Stimulated activated CD4-positive, alpha-beta T cell treated with anti-CD3 and anti-CD28 coated beads, TNF-alpha, amount 100 ng/mL, for 4 hours (primary cell): ENCODE measurements at regions not wholly inside any gene's neighbourhood (a gene's known extent, or its start where the extent isn't known, plus 50 kb on each side); places are given as distances from the start of the nearest gene placed in this dataset.
A peak's percentile ranks its signal among the peaks of the same experiment; 100 is the strongest.
"Not testable (repeated sequence)": the region's sequence is repeated elsewhere in the genome, so short reads cannot be mapped to it uniquely, and the experiment has no call there.

ENCODE experiments used
- DNase-seq, 3 experiments: peaks; one replicate each; pipeline ENCODE4 v3.0.0-alpha.2; 2020; ENCODE audit warnings: low read depth in 3 of 3

- not testable (repeated sequence) for DNase-seq
Measured at GRCh38 chr1:146510248-146510983, 281.6 kb upstream of the NOTCH2NLA start.

- DNase-seq, result not testable (repeated sequence)
Measured at GRCh38 chr1:146504121-146504520, 275.3 kb upstream of the NOTCH2NLA start.

DNA sequence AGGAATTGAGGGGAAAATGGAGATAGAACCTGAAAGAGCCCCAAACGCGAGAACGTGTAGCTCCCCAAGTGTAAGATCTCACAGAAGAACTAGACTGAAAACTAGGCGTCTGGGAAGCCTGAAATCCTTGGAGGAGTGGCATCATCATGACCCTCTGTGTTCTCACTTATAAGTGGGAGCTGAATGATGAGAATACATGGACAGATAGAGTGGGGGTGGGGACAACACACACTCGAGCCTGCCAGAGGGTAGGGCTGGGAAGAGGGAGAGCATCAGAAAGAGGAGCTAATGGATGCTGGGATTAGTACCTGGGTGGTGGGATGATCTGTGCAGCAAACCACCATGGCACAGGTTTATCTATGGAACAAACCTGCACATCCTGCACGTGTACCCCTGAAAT lies 258.7 kb upstream of the NOTCH2NLA start:
- DNase-seq, result not testable (repeated sequence)

GRCh38 chr1:146487155-146487554 lies 258.3 kb upstream of the NOTCH2NLA start:
- DNase-seq, result not testable (repeated sequence)

- DNase-seq, result not testable (repeated sequence)
Measured at GRCh38 chr1:146486300-146487014, 257.6 kb upstream of the NOTCH2NLA start.

DNA sequence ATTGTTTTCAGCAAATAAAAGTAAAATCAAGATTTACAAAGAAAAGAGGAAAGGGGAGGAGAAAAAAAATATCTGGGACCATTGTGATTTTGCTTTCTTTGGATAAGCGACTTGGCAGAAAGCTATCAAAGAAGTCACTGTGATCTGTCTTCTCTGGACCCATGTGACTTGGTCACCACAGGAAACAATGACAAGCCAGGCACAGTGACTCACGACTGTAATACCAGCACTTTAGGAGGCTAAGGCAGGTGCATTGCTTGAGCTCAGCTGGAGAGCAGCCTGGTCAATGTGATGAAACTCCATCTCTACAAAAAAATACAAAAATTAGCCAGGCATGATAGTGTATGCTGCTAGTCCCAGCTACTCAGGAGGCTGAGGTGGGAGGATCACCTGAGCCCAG lies 255.4 kb upstream of the NOTCH2NLA start:
- not testable (repeated sequence) for DNase-seq

DNA sequence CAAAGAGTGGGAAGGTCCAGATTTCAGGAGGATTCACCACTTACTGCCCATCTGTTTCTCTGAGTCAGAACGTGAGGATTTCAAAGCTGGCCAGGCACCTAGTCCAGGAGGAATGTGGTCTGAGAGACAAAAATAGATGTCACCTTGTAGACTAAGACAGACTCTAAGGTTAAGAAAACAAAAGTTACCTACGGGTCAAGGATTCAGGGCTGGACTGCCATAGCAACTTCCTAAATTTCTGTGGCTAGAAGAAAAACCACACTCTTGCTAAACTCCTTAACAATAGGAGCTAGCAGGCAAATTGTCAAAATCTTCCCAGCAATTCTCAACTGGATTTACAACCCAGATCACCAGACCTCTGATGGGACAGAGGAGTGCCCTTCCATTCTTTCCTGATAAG lies 250.4 kb upstream of the NOTCH2NLA start:
- not testable (repeated sequence) for DNase-seq

DNA sequence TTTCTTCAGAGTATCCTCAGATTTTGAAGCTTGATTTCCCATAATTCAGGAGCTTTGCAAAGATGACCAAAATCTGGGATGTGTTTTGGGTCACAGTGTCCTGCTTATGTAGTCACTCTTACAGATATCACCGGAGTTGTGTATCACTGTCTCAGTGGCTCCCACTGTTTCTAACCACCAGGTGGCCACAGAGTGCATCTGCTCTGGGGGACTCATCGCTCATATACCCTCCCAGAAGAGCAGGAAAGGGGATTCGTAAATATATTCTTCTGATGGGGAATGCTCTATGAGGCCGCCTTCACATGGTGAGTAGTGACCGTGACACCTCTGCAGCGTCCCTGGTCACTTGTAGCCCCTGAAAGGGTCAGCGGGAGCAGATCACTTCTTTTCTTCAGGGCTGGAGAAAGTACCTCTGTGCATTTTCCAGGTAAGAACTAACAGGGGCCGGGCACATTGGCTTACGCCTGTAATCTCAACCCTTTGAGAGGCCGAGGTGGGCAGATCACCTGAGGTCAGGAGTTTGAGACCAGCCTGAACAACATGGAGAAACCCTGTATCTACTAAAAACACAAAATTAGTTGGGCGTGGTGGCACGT lies 249.4 kb upstream of the NOTCH2NLA start:
- peak in 1 of 3 experiments; percentile 8 for DNase-seq

GRCh38 chr1:146475086-146475485 lies 246.3 kb upstream of the NOTCH2NLA start:
- DNase-seq, result not testable (repeated sequence)

- not testable (repeated sequence) for DNase-seq
Measured at GRCh38 chr1:146474216-146474615, 245.4 kb upstream of the NOTCH2NLA start.

GRCh38 chr1:146472192-146472861 lies 243.5 kb upstream of the NOTCH2NLA start:
- peak; percentile 48 to 65 (median 60) for DNase-seq

DNA sequence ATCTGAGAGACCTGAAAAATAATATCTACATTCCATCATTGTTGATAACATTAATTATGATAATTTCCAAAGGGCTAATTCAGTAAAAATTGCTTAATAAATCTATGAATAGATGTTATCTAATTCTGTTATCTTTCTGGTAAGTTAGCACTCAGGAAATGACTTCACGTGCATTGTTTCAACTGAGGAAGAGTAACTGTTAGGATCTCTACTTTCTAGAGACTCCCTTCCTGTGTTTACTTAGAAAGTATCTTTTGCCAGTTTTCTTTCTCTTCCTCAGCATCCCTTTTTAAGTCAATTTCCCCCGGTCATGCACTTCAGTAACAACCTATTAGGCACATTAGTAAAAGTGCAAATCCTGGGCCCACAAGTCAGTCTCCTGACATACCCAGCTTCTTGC lies 231.1 kb upstream of the NOTCH2NLA start:
- not testable (repeated sequence) for DNase-seq

GRCh38 chr1:146459308-146459707 lies 230.5 kb upstream of the NOTCH2NLA start:
- not testable (repeated sequence) for DNase-seq

GRCh38 chr1:146448877-146449246 lies 220.0 kb upstream of the NOTCH2NLA start:
- not testable (repeated sequence) for DNase-seq

DNA sequence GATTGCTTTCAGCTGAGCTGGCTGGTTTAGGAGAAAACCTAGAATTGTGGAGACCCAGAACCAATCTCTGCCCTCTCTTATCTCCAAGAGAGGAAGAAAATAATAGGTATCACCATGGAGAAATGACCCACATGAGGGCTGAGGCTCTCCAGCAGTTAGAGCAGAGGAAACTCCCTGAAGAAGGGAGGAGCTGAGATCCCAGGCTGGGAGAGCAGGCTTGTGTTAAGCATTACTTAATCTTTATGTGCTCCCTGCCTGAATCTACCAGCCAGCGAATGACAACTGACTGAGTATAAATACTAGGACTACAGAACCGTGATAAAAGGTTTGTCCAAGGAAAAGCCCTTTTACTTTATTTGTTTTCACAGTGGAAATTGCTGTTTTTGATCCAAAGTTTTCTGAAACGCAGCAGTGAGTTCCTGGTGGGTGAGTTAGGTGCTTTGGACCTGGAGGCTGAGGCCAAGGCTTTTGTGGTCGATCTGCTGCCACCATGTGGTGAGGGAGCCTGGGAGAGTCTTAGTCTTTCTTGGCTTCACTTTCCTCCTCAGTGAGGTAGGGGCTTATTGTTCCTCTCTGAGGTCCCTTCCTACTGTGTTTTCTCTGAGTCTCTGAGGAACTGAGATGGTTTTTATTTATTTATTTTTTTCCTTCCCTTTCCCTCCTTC lies 219.5 kb upstream of the NOTCH2NLA start:
- peak; percentile 16 to 31 (median 30) for DNase-seq

DNA sequence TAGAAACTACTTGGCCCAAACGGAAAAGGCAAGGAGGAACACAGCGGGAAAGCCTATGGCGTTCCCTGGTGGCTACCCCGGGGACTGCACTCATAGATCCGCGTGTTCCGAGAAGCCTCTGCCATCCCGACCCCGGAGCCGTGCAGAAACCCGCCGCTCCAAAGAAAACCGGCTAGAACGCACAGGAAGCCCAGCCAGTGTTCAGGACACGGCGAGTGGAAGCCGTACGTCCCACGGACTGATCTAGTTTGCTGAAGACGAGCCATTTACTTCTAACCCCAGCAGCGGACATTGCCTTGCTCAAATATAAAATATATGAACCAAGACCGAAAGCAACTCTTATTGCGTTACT lies 215.0 kb upstream of the NOTCH2NLA start:
- peak in 2 of 3 experiments; percentile 10 to 32 for DNase-seq

GRCh38 chr1:146443088-146443870 lies 214.5 kb upstream of the NOTCH2NLA start:
- not testable (repeated sequence) for DNase-seq

DNA sequence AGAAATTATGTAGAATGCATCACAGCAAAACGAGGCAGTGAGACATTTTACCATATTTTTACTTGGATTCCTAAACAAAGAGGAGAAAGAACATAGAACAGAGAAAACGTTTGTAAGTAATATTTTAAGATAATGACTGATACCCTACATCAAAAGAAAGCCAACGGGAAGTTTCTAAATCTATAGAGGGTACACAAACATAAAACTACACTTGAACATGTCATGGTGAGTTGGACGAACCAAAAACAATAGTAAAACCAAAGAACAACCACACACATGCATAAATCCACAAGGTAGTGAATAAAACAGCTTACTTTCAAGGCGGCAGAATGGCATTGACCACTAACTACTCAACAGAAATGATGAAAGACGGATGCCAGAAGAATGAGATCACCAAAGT lies 209.7 kb upstream of the NOTCH2NLA start:
- DNase-seq, result not testable (repeated sequence)

DNA sequence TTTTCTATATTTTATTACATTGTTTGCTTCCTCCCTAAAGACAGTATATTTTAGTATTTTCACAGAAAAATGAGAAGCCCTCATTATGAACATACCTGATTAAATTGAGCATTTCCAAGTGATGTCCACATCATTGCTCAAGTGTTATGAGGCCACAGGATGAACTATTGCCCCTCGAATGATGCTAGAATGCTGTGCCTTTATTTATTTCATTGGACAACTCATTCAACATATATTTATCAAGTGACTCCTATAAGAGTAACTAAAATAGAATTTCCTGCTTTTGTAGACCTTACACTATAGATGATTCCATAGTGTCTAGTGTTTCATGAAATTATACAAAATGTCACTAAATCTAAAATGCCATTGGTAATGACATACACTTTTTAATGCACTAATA lies 187.8 kb upstream of the NOTCH2NLA start:
- not testable (repeated sequence) for DNase-seq

DNA sequence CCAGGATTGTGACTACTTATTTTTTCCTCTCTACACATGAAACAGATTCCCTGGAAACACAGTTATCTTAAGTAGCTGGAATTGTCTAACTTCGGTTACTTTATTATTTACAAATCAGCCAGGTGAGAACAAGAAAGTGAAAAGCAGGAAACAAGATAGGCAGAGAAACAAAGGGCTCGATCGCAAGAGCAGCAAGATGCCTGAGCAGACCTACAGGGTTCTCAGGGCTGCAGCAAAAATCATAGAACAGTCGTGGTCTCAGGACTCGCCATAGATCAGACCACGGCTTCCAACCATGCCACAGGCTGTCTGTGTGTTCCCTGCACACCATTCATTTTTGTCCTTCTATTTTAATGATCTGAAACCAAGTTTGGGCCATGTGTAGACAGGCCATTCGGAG lies 186.2 kb upstream of the NOTCH2NLA start:
- not testable (repeated sequence) for DNase-seq

DNA sequence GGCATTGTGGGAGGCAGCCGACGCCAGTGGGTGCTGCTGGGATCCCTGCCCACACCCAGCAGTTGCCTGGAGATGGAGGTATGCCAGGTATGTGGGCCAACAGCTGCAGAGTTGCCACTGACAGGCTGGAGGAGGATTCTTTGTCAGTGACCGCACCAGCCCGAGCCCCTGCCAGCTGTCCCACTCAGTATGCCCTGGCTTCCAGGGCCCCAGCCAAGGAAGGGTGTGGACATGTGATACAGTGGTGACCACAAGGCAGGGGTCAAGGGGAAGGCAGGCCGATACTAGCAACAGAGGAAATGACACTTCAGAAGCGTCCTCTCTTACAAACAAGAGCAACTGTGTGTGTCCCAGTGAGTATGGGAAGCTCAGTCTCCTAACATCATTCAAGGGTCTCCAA lies 185.1 kb upstream of the NOTCH2NLA start:
- DNase-seq, result not testable (repeated sequence)
